ENCODE measurements at regions not wholly inside any gene's neighbourhood (a gene's known extent, or its start where the extent isn't known, plus 50 kb on each side); places are given as distances from the start of the nearest gene placed in this dataset.

DNA sequence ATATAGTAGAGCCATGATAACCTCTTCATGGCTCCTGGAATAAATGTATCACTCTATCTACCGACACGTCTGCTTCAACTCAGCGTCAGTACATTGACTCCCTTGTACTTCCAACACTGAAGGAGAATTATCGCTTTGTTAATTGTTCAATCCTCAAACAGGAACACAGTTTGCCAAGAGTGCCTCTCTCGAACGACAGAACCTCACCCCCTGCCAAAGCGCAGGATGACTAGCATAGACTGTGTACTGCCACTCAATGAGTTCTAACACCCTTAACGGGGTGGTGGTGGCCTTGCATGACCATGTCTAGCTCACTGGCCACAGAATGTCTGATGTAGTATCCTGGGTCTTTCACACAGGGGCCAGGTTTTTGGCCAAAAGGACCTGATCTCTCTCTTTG, 81.4 kb upstream of the HEY2 start:
- BruUV-seq (replicated peaks) = no TSS peak
- Histone ChIP-seq H3K27ac (ENCODE audit: low read depth, low read length, poor library complexity, severe bottlenecking) (no peak overlapping the region), H3K4me1 (ENCODE audit: insufficient read depth, low read length, poor library complexity, severe bottlenecking) (no peaks in the 10 kb centered on the region), H3K4me3 (ENCODE audit: low read depth, low read length, poor library complexity, severe bottlenecking) (no peak overlapping the region), H3K27me3 (replicated peaks; ENCODE audit: insufficient read depth, low read depth, low read length, poor library complexity) (no peaks in the 10 kb centered on the region), H3K36me3 (ENCODE audit: insufficient read depth, low read length, poor library complexity, severe bottlenecking) (no peaks in the 10 kb centered on the region), H3K9me3 (ENCODE audit: low read depth, low read length, poor library complexity, severe bottlenecking) (no peaks in the 10 kb centered on the region)
- intact Hi-C loops (cut with micrococcal nuclease; ENCODE audit: unreplicated experiment) = no loop called here
- no peak for TF ChIP-seq EZH2 (IDR thresholded peaks at IDR 0.05; ENCODE audit: borderline replicate concordance, low read depth, low read length, poor library complexity, severe bottlenecking)
- TF ChIP-seq CTCF (conservative IDR thresholded peaks at IDR 0.05; ENCODE audit: low read depth, low read length) = no peak
- ChIA-PET CTCF (no interaction called here), POLR2A (ENCODE audit: low non-redundant PET) (no interaction called here)
- DNase-seq (ENCODE audit: low spot score) = no peak

DNA sequence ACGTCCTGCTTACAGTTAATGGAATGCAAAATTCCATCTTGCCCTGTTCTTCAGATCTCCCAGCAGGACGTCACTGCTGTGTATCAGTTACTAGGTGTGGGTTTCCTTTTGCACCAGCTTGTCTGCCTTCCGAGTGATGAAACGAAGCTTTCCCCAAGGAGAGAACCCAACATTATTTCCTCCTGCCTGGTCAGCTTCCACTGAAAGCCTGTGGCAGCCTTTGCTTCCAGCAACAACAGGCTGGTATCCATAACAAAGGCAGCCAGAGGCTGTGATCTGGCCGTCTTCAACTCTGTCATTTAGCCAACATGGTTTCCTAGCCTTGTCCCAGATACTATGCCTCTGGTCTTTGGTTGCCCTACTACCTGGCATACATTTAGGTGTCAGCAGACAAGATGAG, 78.9 kb upstream of the HEY2 start:
- CTCF ChIA-PET = no interaction called here
- intact Hi-C loops (cut with micrococcal nuclease; ENCODE audit: unreplicated experiment) = no loop called here
- POLR2A ChIA-PET (ENCODE audit: low non-redundant PET) = no interaction called here
- DNase-seq (ENCODE audit: low spot score) = no peak
- H3K27ac ChIP-seq (ENCODE audit: low read depth, low read length, poor library complexity, severe bottlenecking) = no peak overlapping the region
- TF ChIP-seq EZH2 (IDR thresholded peaks at IDR 0.05; ENCODE audit: borderline replicate concordance, low read depth, low read length, poor library complexity, severe bottlenecking) (no peak), CTCF (conservative IDR thresholded peaks at IDR 0.05; ENCODE audit: low read depth, low read length) (no peak)
- H3K4me3 ChIP-seq (ENCODE audit: low read depth, low read length, poor library complexity, severe bottlenecking) = no peak overlapping the region
- no peaks in the 10 kb centered on the region for H3K9me3 ChIP-seq (ENCODE audit: low read depth, low read length, poor library complexity, severe bottlenecking)
- no peaks in the 10 kb centered on the region for H3K36me3 ChIP-seq (ENCODE audit: insufficient read depth, low read length, poor library complexity, severe bottlenecking)
- BruUV-seq (replicated peaks) = no TSS peak
- H3K4me1 ChIP-seq (ENCODE audit: insufficient read depth, low read length, poor library complexity, severe bottlenecking) = no peaks in the 10 kb centered on the region
- H3K27me3 ChIP-seq (replicated peaks; ENCODE audit: insufficient read depth, low read depth, low read length, poor library complexity) = no peaks in the 10 kb centered on the region

GRCh38 chr6:125671323-125671722, 78.1 kb upstream of the HEY2 start:
- no peak for DNase-seq (ENCODE audit: low spot score)
- intact Hi-C loops (cut with micrococcal nuclease; ENCODE audit: unreplicated experiment) = no loop called here
- Histone ChIP-seq H3K27ac (ENCODE audit: low read depth, low read length, poor library complexity, severe bottlenecking) (no peak overlapping the region), H3K27me3 (replicated peaks; ENCODE audit: insufficient read depth, low read depth, low read length, poor library complexity) (no peaks in the 10 kb centered on the region), H3K4me1 (ENCODE audit: insufficient read depth, low read length, poor library complexity, severe bottlenecking) (no peaks in the 10 kb centered on the region), H3K36me3 (ENCODE audit: insufficient read depth, low read length, poor library complexity, severe bottlenecking) (no peaks in the 10 kb centered on the region), H3K9me3 (ENCODE audit: low read depth, low read length, poor library complexity, severe bottlenecking) (no peaks in the 10 kb centered on the region), H3K4me3 (ENCODE audit: low read depth, low read length, poor library complexity, severe bottlenecking) (no peak overlapping the region)
- TF ChIP-seq EZH2 (IDR thresholded peaks at IDR 0.05; ENCODE audit: borderline replicate concordance, low read depth, low read length, poor library complexity, severe bottlenecking) = no peak
- POLR2A ChIA-PET (ENCODE audit: low non-redundant PET) = interaction anchor here (0.6 kb wide), 1 partner anchor 42 kb away, joined by 3 read pairs; no protein-coding TSS in a partner anchor
- BruUV-seq (replicated peaks) = no TSS peak
- CTCF ChIA-PET = no interaction called here

DNA sequence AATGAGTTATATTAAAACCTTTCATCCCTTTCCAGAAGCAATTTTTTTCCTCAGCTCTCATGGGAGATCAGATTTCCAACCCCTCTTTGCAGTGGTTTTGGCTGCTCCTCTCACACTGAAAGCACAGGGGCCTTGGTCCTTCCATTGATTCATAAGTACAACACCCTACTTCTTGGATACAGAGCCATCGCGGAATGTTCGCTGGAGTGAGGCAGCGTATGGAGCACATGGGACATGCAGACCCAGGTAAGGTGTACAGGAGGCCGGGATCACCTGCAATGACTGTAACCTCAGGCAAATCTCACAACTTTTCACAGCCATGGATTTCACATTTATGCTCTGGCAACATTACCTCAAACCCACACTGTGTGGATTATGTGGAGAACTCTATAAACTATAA, 75.2 kb upstream of the HEY2 start:
- intact Hi-C loops (cut with micrococcal nuclease; ENCODE audit: unreplicated experiment) = no loop called here
- BruUV-seq (replicated peaks) = no TSS peak
- Histone ChIP-seq H3K9me3 (ENCODE audit: low read depth, low read length, poor library complexity, severe bottlenecking) (no peaks in the 10 kb centered on the region), H3K4me3 (ENCODE audit: low read depth, low read length, poor library complexity, severe bottlenecking) (no peak overlapping the region), H3K27me3 (replicated peaks; ENCODE audit: insufficient read depth, low read depth, low read length, poor library complexity) (no peaks in the 10 kb centered on the region), H3K4me1 (ENCODE audit: insufficient read depth, low read length, poor library complexity, severe bottlenecking) (no peaks in the 10 kb centered on the region), H3K27ac (ENCODE audit: low read depth, low read length, poor library complexity, severe bottlenecking) (no peak overlapping the region), H3K36me3 (ENCODE audit: insufficient read depth, low read length, poor library complexity, severe bottlenecking) (no peaks in the 10 kb centered on the region)
- ChIA-PET POLR2A (ENCODE audit: low non-redundant PET) (no interaction called here), CTCF (no interaction called here)
- TF ChIP-seq EZH2 (IDR thresholded peaks at IDR 0.05; ENCODE audit: borderline replicate concordance, low read depth, low read length, poor library complexity, severe bottlenecking) (no peak), CTCF (conservative IDR thresholded peaks at IDR 0.05; ENCODE audit: low read depth, low read length) (no peak)
- no peak for DNase-seq (ENCODE audit: low spot score)
